A549 (cell line): ENCODE measurements at regions not wholly inside any gene's neighbourhood (a gene's known extent, or its start where the extent isn't known, plus 50 kb on each side); places are given as distances from the start of the nearest gene placed in this dataset.
A peak's percentile ranks its signal among the peaks of the same experiment; 100 is the strongest.
"Not testable (repeated sequence)": the region's sequence is repeated elsewhere in the genome, so short reads cannot be mapped to it uniquely, and the experiment has no call there.

ENCODE experiments used
- ATAC-seq, 2 experiments: fragments of 200-7000 bp in 1 of 2; fragments of >200 bp in 1 of 2; cut with Nextera tagmentation in 1 of 2; cut with Tn5 transposase in 1 of 2; 3 replicates each; pipeline versions ENCODE4 v1.8.0 to v1.9.1; 2018 to 2020; ENCODE audit warnings: mild to moderate bottlenecking in 1 of 2, moderate library complexity in 1 of 2
- CTCF ChIA-PET: fragments of 300-600 bp; sonication (Branson Sonifier 250); formaldehyde crosslinking; extraction: SDS; loops from one replicate; lab custom pipeline; 2021; ENCODE audit warnings: antibody characterized with exemption, inconsistent platforms; lab: Yijun Ruan, JAX
- POLR2A ChIA-PET: fragments of 350-600 bp; formaldehyde crosslinking; extraction: SDS; loops from one replicate; lab custom pipeline; 2021; ENCODE audit warnings: antibody characterized with exemption, inconsistent platforms; lab: Yijun Ruan, JAX
- DNase-seq, 2 experiments: peaks; one replicate each; pipeline versions ENCODE4 v3.0.0 to v3.0.0-alpha.2; 2011 to 2016; ENCODE audit warnings: low read depth in 1 of 2, low spot score in 1 of 2
- FAIRE-seq: peaks from 2 replicates; lab custom pipeline; 2011; peaks lifted over from hg19 to GRCh38; lab: Jason Lieb, UNC
- H3K27ac ChIP-seq, 2 experiments: fragments of >200 bp; sonication (Bioruptor Twin); formaldehyde crosslinking; 3 replicates each; pipeline ENCODE4 v1.5.1; 2016 to 2017
- H3K4me1 ChIP-seq: fragments of >200 bp; sonication (Bioruptor Twin); formaldehyde crosslinking; 3 replicates; pipeline ENCODE4 v1.6.1; 2016
- H3K4me2 ChIP-seq: fragments of >200 bp; sonication (Bioruptor Twin); formaldehyde crosslinking; 3 replicates; pipeline ENCODE4 v1.6.1; 2016
- H3K4me3 ChIP-seq: fragments of >200 bp; sonication (Bioruptor Twin); formaldehyde crosslinking; 3 replicates; pipeline ENCODE4 v1.5.1; 2016
- H3K9me3 ChIP-seq: fragments of >200 bp; sonication (Bioruptor Twin); formaldehyde crosslinking; 3 replicates; pipeline ENCODE4 v1.6.1; 2016
- ATOH8 ChIP-seq: fragments of 250-450 bp; sonication (Bioruptor Pico); IDR thresholded peaks from 2 replicates; pipeline ENCODE4 v1.5.0; 2020; ENCODE audit warnings: low read depth, mild to moderate bottlenecking, moderate library complexity
- CBX8 ChIP-seq: fragments of 200-600 bp; sonication (generic); IDR thresholded peaks from 2 replicates; pipeline ENCODE4 v1.6.1; 2016
- CEBPB ChIP-seq, 2 experiments: fragments of >200 bp in 1 of 2; sonication (Bioruptor Twin) in 1 of 2; formaldehyde crosslinking in 1 of 2; IDR thresholded peaks; 2 replicates each; pipeline ENCODE4 v1.6.1; 2012 to 2016
- CHD2 ChIP-seq: fragments of 150-350 bp; IDR thresholded peaks from 2 replicates; pipeline ENCODE4 v1.6.1; 2014; ENCODE audit warnings: low read length; ENCODE audit not compliant: partially characterized antibody
- CTCF ChIP-seq: fragments of >200 bp; sonication (Bioruptor Twin); formaldehyde crosslinking; IDR thresholded peaks from 3 replicates; pipeline ENCODE4 v1.5.1; 2016
- EP300 ChIP-seq, 2 experiments: fragments of >200 bp; sonication (Bioruptor Twin); formaldehyde crosslinking; IDR thresholded peaks; 2 replicates in 1 of 2; 3 replicates in 1 of 2; pipeline ENCODE4 v1.6.1; 2016 to 2017
- ESRRA ChIP-seq: fragments of 150-350 bp; IDR thresholded peaks from 2 replicates; pipeline ENCODE4 v1.6.1; 2014; ENCODE audit warnings: mild to moderate bottlenecking, low read length, borderline replicate concordance
- HDAC2 ChIP-seq: fragments of 200-600 bp; sonication (generic); IDR thresholded peaks from 2 replicates; pipeline ENCODE4 v1.6.1; 2016
- HOXA7 ChIP-seq: fragments of 250-450 bp; sonication (Bioruptor Pico); IDR thresholded peaks from 2 replicates; pipeline ENCODE4 v1.5.0; 2020; ENCODE audit warnings: mild to moderate bottlenecking, moderate library complexity
- HOXB13 ChIP-seq: fragments of 250-450 bp; sonication (Bioruptor Pico); IDR thresholded peaks from 2 replicates; pipeline ENCODE4 v1.5.0; 2020; ENCODE audit warnings: low read depth, mild to moderate bottlenecking, moderate library complexity
- MAX ChIP-seq: IDR thresholded peaks from 2 replicates; pipeline ENCODE4 v1.6.1; 2012
- MAZ ChIP-seq: fragments of 150-350 bp; IDR thresholded peaks from 2 replicates; pipeline ENCODE4 v1.6.1; 2014; ENCODE audit warnings: antibody characterized with exemption, low read depth, low read length, borderline replicate concordance
- NFE2L2 ChIP-seq: fragments of 150-350 bp; conservative IDR thresholded peaks from 2 replicates; pipeline ENCODE4 v1.6.1; 2014; ENCODE audit warnings: low read length
- NPAS2 ChIP-seq: fragments of 250-450 bp; sonication (Bioruptor Pico); IDR thresholded peaks from 2 replicates; pipeline ENCODE4 v1.8.0; 2022; ENCODE audit warnings: mild to moderate bottlenecking, moderate library complexity, borderline replicate concordance
- NR3C1 ChIP-seq: fragments of >200 bp; sonication (Bioruptor Twin); formaldehyde crosslinking; IDR thresholded peaks from 3 replicates; pipeline ENCODE4 v1.6.1; 2017
- PBX3 ChIP-seq: IDR thresholded peaks from 2 replicates; pipeline ENCODE4 v1.6.1; 2012
- RARB ChIP-seq: fragments of 250-450 bp; sonication (Bioruptor Pico); IDR thresholded peaks from 2 replicates; pipeline ENCODE4 v1.8.0; 2021; ENCODE audit warnings: mild to moderate bottlenecking, moderate library complexity
- RFX5 ChIP-seq: fragments of 450-650 bp; IDR thresholded peaks from 2 replicates; pipeline ENCODE4 v1.7.1; 2014; ENCODE audit warnings: antibody characterized with exemption, mild to moderate bottlenecking, moderate library complexity
- RNF2 ChIP-seq: fragments of 200-600 bp; sonication (generic); IDR thresholded peaks from 2 replicates; pipeline ENCODE4 v1.6.1; 2016; ENCODE audit warnings: low read depth, mild to moderate bottlenecking, antibody characterized with exemption, moderate library complexity, borderline replicate concordance
- SMC3 ChIP-seq: fragments of >200 bp; sonication (Bioruptor Twin); formaldehyde crosslinking; IDR thresholded peaks from 3 replicates; pipeline ENCODE4 v1.6.1; 2018; ENCODE audit warnings: inconsistent platforms
- TFCP2L1 ChIP-seq: fragments of 250-450 bp; sonication (Bioruptor Pico); IDR thresholded peaks from 2 replicates; pipeline ENCODE4 v1.5.0; 2021; ENCODE audit warnings: mild to moderate bottlenecking
- TP53 ChIP-seq: fragments of 250-450 bp; sonication (Bioruptor Pico); IDR thresholded peaks from 2 replicates; pipeline ENCODE4 v1.5.0; 2021; ENCODE audit warnings: mild to moderate bottlenecking, moderate library complexity
- ZC3H11A ChIP-seq: fragments of 450-650 bp; IDR thresholded peaks from 2 replicates; pipeline ENCODE4 v1.6.1; 2014; ENCODE audit warnings: antibody characterized with exemption, mild to moderate bottlenecking
- ZFP36 ChIP-seq: fragments of 450-650 bp; IDR thresholded peaks from 2 replicates; pipeline ENCODE4 v1.6.1; 2014; ENCODE audit warnings: borderline replicate concordance; ENCODE audit not compliant: partially characterized antibody
- WGBS: methylation state at CpG from one replicate; pipeline ENCODE4 v1.1.6; 2017; ENCODE audit errors: missing lambda C conversion rate; 5-methylcytosine and 5-hydroxymethylcytosine counted together
- TF ChIP-seq, protein P1 (sequence below): fragments of 150-350 bp; IDR thresholded peaks from 2 replicates; pipeline ENCODE4 v1.6.1; 2014; ENCODE audit warnings: low read depth, mild to moderate bottlenecking, low read length
- TF ChIP-seq, protein P2 (sequence below): fragments of 450-650 bp; IDR thresholded peaks from 2 replicates; pipeline ENCODE4 v1.6.1; 2014; ENCODE audit warnings: antibody characterized with exemption

- POLR2A ChIA-PET = no interaction called here
- no peak for TF ChIP-seq EP300 (IDR thresholded peaks at IDR 0.05)
- no peak for TF ChIP-seq MAZ
- no peak for TF ChIP-seq CTCF
- TF ChIP-seq RNF2 = no peak
- no peak for TF ChIP-seq ESRRA
- no peak for TF ChIP-seq TFCP2L1
- TF ChIP-seq MAX = no peak
- TF ChIP-seq NFE2L2 = no peak
- TF ChIP-seq PBX3 = no peak
- no peak for TF ChIP-seq CBX8
- no peak for TF ChIP-seq NR3C1
- no peak for TF ChIP-seq TP53 (CRISPR knock-in tag)
- TF ChIP-seq, protein P1, sequence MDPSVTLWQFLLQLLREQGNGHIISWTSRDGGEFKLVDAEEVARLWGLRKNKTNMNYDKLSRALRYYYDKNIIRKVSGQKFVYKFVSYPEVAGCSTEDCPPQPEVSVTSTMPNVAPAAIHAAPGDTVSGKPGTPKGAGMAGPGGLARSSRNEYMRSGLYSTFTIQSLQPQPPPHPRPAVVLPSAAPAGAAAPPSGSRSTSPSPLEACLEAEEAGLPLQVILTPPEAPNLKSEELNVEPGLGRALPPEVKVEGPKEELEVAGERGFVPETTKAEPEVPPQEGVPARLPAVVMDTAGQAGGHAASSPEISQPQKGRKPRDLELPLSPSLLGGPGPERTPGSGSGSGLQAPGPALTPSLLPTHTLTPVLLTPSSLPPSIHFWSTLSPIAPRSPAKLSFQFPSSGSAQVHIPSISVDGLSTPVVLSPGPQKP = no peak
- Histone ChIP-seq H3K27ac (no peak overlapping the region), H3K9me3 (no peaks in the 10 kb centered on the region), H3K4me2 (no peak overlapping the region), H3K4me3 (no peak overlapping the region), H3K4me1 (no peaks in the 10 kb centered on the region)
- ATAC-seq = 0 out of 6 replicates have a peak, but pooled peaks of 1 of the 2 experiments have one; percentile 39
- DNase-seq = no peak
- CTCF ChIA-PET = interaction anchor here (1.5 to 2.0 kb wide), 2 partner anchors 11 to 14 kb away, joined by 6 to 7 read pairs; no protein-coding TSS in a partner anchor
- FAIRE-seq = no peak
- WGBS = 5% methylated on average over 3 of the region's 3 CpGs
Observed at GRCh38 chr11:13786688-13787087, 118.2 kb downstream of the FAR1 start.

GRCh38 chr11:13797616-13798015 lies 129.1 kb downstream of the FAR1 start:
- CTCF ChIA-PET = not testable (repeated sequence)
- WGBS = 19% methylated on average over 3 of the region's 3 CpGs

GRCh38 chr11:13800901-13801300 lies 132.4 kb downstream of the FAR1 start:
- POLR2A ChIA-PET = no interaction called here
- FAIRE-seq = no peak

More at GRCh38 chr11:13797616-13798015, 129.1 kb downstream of the FAR1 start:
- H3K27ac ChIP-seq, H3K4me3 ChIP-seq, H3K4me2 ChIP-seq, FAIRE-seq, H3K4me1 ChIP-seq, ATAC-seq, H3K9me3 ChIP-seq, POLR2A ChIA-PET, DNase-seq: not testable (repeated sequence)

More at GRCh38 chr11:13800901-13801300, 132.4 kb downstream of the FAR1 start:
- H3K9me3 ChIP-seq = peaks cover 2% of the 10 kb centered on the region; the same call in 1 of the 3 replicates
- CTCF ChIA-PET = no interaction called here
- DNase-seq = no peak
- no peak for ATAC-seq
- H3K4me3 ChIP-seq = no peak overlapping the region
- no peak for TF ChIP-seq RFX5
- TF ChIP-seq HDAC2 = no peak
- TF ChIP-seq RNF2 = no peak
- TF ChIP-seq SMC3 = no peak
- no peak for TF ChIP-seq TFCP2L1
- TF ChIP-seq ATOH8 = no peak
- no peak for TF ChIP-seq ZFP36
- no peak for TF ChIP-seq CBX8
- TF ChIP-seq HOXB13 (CRISPR knock-in tag) = no peak
- no peak for TF ChIP-seq CHD2
- TF ChIP-seq ZC3H11A = no peak
- no peak for TF ChIP-seq ESRRA
- no peak for TF ChIP-seq HOXA7
- TF ChIP-seq, protein P2, sequence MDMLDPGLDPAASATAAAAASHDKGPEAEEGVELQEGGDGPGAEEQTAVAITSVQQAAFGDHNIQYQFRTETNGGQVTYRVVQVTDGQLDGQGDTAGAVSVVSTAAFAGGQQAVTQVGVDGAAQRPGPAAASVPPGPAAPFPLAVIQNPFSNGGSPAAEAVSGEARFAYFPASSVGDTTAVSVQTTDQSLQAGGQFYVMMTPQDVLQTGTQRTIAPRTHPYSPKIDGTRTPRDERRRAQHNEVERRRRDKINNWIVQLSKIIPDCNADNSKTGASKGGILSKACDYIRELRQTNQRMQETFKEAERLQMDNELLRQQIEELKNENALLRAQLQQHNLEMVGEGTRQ = no peak
- TF ChIP-seq NPAS2 (CRISPR knock-in tag) = no peak
- no peak for TF ChIP-seq CEBPB (IDR thresholded peaks at IDR 0.05)
- TF ChIP-seq RARB = no peak
- TF ChIP-seq, all 56 proteins: peak for 0
- no peaks in the 10 kb centered on the region for H3K4me1 ChIP-seq
- no peak overlapping the region for H3K4me2 ChIP-seq
- WGBS = 8% methylated on average over 1 of the region's 1 CpG
- H3K27ac ChIP-seq = no peak overlapping the region
